ENCODE measurements at regions not wholly inside any gene's neighbourhood (a gene's known extent, or its start where the extent isn't known, plus 50 kb on each side); places are given as distances from the start of the nearest gene placed in this dataset.

DNA sequence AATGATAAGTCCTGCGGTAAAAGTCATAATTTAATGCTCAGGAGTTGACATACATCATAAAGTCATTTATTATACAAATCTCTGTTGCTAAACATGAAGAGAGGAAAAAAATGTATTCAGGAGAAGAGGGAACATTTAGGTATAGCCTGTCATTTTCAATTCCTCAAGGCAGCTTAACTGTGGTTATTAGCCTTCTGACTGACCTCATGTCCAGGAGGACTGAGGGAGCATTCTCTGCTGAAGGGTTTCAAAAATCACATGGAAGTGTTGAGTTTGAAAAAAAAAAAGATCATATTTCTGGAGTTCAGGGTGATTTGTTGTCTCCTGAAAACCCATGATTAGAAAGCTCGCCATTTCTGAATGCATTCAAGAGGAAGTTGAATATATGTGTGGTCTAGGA is 1371.1 kb upstream of the LRRTM1 start:
- TF ChIP-seq POLR2AphosphoS5 (IDR thresholded peaks at IDR 0.05; ENCODE audit: borderline replicate concordance, low read depth, low read length) = no peak
- no peak for TF ChIP-seq FOXP2 (optimal IDR thresholded peaks at IDR 0.05; ENCODE audit: control extremely low read depth, extremely low read length, insufficient read depth)
- TF ChIP-seq EZH2 (IDR thresholded peaks at IDR 0.05) = no peak
- H3K4me3 ChIP-seq = no peak overlapping the region
- no peak for DNase-seq (ENCODE audit: low read depth, low spot score)
- H3K27ac ChIP-seq = no peak overlapping the region
- no peaks in the 10 kb centered on the region for H3K36me3 ChIP-seq (ENCODE audit: insufficient read depth, low read length)
- H3K9ac ChIP-seq (ENCODE audit: insufficient read length) = no peak overlapping the region
- no peaks in the 10 kb centered on the region for H3K9me3 ChIP-seq (ENCODE audit: low read depth, low read length)

DNA sequence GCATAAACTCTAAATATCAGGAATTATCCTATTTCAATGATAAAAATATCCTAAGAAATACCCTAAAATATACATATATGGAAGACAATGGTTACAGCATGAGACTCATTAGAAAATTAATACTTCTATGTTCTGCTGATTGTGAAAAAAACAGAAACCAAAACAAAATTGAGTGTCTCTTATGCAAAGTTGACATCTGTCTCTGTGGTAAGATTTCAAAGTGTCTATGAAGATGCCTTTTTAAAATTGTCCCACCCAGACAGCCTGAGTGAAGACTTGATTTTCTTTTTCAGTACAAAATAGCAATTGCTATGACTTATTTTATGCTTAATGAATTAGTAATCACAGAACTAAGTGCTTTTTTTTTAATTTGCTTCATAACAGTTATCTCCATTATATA is 1368.4 kb upstream of the LRRTM1 start:
- Histone ChIP-seq H3K36me3 (ENCODE audit: insufficient read depth, low read length) (no peaks in the 10 kb centered on the region), H3K9me3 (ENCODE audit: low read depth, low read length) (no peaks in the 10 kb centered on the region), H3K4me3 (no peak overlapping the region), H3K9ac (ENCODE audit: insufficient read length) (no peak overlapping the region), H3K27ac (no peak overlapping the region)
- TF ChIP-seq EZH2 (IDR thresholded peaks at IDR 0.05) = no peak
- no peak for DNase-seq (ENCODE audit: low read depth, low spot score)

DNA sequence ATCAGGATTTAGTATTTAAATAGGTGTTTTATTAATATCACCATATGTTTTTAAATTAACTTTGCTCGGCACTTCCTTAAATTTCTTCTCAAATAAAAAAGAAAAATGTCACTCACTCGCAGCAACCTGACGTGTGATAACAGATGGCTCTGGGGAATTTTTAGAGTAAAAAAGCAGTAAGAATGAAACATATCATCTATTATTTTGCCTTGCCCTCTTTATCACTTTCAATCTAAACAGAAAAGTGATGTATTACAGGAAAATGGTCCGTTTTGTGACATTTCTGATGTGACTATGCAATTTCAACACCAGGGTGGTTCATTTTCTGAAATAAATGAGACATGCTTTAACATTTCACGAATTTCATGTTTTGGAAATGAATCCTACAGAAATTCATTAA is 1368.0 kb upstream of the LRRTM1 start:
- DNase-seq (ENCODE audit: low read depth, low spot score) = no peak
- Histone ChIP-seq H3K27ac (no peak overlapping the region), H3K9me3 (ENCODE audit: low read depth, low read length) (no peaks in the 10 kb centered on the region), H3K9ac (ENCODE audit: insufficient read length) (no peak overlapping the region), H3K36me3 (ENCODE audit: insufficient read depth, low read length) (no peaks in the 10 kb centered on the region), H3K4me3 (no peak overlapping the region)
- TF ChIP-seq EZH2 (IDR thresholded peaks at IDR 0.05) (no peak), FOXP2 (optimal IDR thresholded peaks at IDR 0.05; ENCODE audit: control extremely low read depth, extremely low read length, insufficient read depth) (no peak), POLR2AphosphoS5 (IDR thresholded peaks at IDR 0.05; ENCODE audit: borderline replicate concordance, low read depth, low read length) (no peak)

DNA sequence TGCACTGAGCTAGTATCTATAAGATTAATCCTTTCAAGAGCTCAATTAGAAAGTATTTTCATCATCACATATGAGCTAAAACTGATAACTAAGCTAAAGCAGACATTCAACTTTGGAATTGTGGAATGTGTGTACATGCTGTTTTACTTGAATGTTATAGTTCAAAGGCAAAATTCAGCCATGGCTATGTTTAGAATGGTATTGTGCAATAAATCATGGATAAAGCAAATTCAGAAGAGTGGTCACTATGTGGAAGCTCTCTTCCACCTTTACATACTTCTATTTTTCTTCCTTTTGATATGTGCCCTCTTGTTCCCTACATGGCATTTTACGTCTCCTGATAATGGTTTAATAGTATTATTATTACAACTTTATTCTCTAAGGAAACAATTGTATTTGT is 1366.3 kb upstream of the LRRTM1 start:
- H3K4me3 ChIP-seq = no peak overlapping the region
- H3K9me3 ChIP-seq (ENCODE audit: low read depth, low read length) = no peaks in the 10 kb centered on the region
- TF ChIP-seq EZH2 (IDR thresholded peaks at IDR 0.05) = no peak
- TF ChIP-seq POLR2AphosphoS5 (IDR thresholded peaks at IDR 0.05; ENCODE audit: borderline replicate concordance, low read depth, low read length) = no peak
- no peak for TF ChIP-seq FOXP2 (optimal IDR thresholded peaks at IDR 0.05; ENCODE audit: control extremely low read depth, extremely low read length, insufficient read depth)
- DNase-seq (ENCODE audit: low read depth, low spot score) = no peak
- H3K9ac ChIP-seq (ENCODE audit: insufficient read length) = no peak overlapping the region
- no peak overlapping the region for H3K27ac ChIP-seq
- no peaks in the 10 kb centered on the region for H3K36me3 ChIP-seq (ENCODE audit: insufficient read depth, low read length)

DNA sequence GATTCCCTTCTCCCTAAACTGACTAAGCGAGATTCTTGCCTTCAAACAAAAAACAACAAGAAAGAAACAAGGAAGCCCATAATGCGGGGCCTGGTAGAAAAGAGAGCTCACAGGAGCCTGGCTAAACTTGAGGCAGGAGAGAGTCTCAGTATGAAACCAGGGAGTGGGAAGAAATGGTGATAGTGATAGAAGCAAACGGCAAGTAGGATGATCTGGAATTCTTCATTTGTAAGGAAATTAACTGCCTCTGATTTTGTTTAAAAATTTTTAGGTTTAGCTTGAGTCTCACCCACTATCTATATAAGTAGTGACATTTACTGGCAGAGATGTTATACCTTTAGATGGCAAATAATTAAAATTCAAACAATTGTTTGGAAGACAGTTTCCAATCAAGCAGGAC is 1356.5 kb upstream of the LRRTM1 start:
- no peaks in the 10 kb centered on the region for H3K9me3 ChIP-seq (ENCODE audit: low read depth, low read length)
- no peak overlapping the region for H3K9ac ChIP-seq (ENCODE audit: insufficient read length)
- no peak for TF ChIP-seq POLR2AphosphoS5 (IDR thresholded peaks at IDR 0.05; ENCODE audit: borderline replicate concordance, low read depth, low read length)
- TF ChIP-seq FOXP2 (optimal IDR thresholded peaks at IDR 0.05; ENCODE audit: control extremely low read depth, extremely low read length, insufficient read depth) = no peak
- TF ChIP-seq EZH2 (IDR thresholded peaks at IDR 0.05) = no peak
- no peaks in the 10 kb centered on the region for H3K36me3 ChIP-seq (ENCODE audit: insufficient read depth, low read length)
- H3K27ac ChIP-seq = no peak overlapping the region
- no peak for DNase-seq (ENCODE audit: low read depth, low spot score)
- H3K4me3 ChIP-seq = no peak overlapping the region

DNA sequence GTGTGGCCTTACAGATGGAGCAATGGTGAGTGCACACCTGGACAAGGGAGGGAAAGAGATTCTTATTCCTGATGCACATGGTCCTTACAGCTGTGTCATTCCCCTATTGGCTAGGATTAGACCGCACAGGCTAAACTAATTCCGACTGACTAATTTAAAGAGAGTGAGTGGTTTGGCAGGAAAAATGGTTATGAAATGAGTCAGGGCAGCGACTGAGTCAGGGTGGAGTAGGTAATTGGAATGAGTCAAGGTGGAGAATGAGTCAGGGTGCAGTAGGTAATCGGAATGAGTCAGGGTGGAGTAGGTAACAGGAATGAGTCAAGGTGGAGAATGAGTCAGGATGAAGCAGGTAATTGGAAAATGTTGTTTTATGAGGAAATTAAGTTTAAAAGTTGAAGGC is 1353.7 kb upstream of the LRRTM1 start:
- no peak overlapping the region for H3K9ac ChIP-seq (ENCODE audit: insufficient read length)
- no peak for DNase-seq (ENCODE audit: low read depth, low spot score)
- H3K9me3 ChIP-seq (ENCODE audit: low read depth, low read length) = no peaks in the 10 kb centered on the region
- H3K4me3 ChIP-seq = no peak overlapping the region
- no peak overlapping the region for H3K27ac ChIP-seq
- H3K36me3 ChIP-seq (ENCODE audit: insufficient read depth, low read length) = no peaks in the 10 kb centered on the region
- TF ChIP-seq FOXP2 (optimal IDR thresholded peaks at IDR 0.05; ENCODE audit: control extremely low read depth, extremely low read length, insufficient read depth) = no peak
- TF ChIP-seq POLR2AphosphoS5 (IDR thresholded peaks at IDR 0.05; ENCODE audit: borderline replicate concordance, low read depth, low read length) = no peak
- no peak for TF ChIP-seq EZH2 (IDR thresholded peaks at IDR 0.05)

DNA sequence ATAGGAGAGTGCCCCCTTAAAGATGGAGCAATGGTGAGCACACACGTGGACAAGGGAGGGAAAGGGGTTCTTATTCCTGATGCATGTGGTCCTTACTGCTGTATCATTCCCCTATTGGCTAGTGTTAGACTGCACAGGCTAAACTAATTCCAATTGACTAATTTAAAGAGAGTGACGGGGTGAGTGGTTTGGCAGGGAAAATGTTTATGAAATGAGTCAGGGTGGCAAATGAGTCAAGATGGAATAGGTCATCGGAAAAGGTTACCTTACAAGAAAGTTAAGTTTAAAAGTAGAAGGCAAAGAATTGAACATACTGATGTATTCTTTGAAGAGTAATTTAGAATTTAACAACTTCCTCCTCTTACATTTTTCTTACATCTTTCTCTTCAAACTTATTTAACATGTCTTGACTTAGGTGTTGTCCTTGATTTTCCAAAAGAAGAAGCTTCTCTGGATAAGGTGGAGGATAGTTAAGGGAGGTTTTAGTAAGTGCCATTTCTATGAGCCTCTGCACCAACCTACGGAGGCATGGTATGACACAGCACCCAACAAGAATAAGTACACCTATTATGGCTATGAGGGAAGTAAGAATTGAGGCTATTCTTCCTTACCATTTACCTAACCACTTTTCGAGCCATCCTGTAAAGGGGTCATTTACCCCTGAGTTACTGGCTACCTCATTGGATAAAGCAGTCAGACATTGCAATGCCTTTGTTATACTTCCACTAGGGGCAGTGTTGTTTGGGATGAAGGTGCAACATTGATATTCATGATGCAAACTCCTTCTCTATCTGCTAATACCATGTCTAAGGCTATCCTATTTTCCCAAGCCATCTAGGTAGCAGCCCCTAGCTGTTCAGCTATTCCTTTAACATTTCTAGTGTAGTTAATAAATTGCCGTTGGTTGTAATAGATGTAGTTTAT is 1345.8 kb upstream of the LRRTM1 start:
- H3K27ac ChIP-seq = no peak overlapping the region
- no peaks in the 10 kb centered on the region for H3K9me3 ChIP-seq (ENCODE audit: low read depth, low read length)
- DNase-seq (ENCODE audit: low read depth, low spot score) = no peak
- no peaks in the 10 kb centered on the region for H3K36me3 ChIP-seq (ENCODE audit: insufficient read depth, low read length)
- no peak for TF ChIP-seq EZH2 (IDR thresholded peaks at IDR 0.05)
- TF ChIP-seq POLR2AphosphoS5 (IDR thresholded peaks at IDR 0.05; ENCODE audit: borderline replicate concordance, low read depth, low read length) = no peak
- no peak for TF ChIP-seq FOXP2 (optimal IDR thresholded peaks at IDR 0.05; ENCODE audit: control extremely low read depth, extremely low read length, insufficient read depth)
- no peak overlapping the region for H3K4me3 ChIP-seq
- H3K9ac ChIP-seq (ENCODE audit: insufficient read length) = no peak overlapping the region

DNA sequence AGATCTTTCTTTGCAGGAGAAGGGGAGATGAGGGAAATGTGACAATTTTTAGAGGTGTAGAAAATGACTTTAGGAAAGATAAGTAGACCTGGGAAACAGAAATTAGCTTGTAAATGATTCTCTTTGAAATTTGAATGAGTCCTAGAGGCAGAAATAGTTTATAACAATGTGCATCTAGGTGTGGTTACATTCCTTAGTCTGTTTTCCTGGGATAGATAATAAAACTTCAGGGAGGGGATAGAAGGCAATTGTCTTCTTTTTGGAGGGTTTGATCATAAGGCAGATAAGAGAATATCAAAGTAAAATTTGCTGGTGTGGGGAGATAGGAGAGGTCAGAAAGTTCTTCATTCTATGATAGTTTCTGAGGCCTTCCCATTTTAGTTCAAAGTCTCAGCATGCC is 1344.3 kb upstream of the LRRTM1 start:
- H3K4me3 ChIP-seq = no peak overlapping the region
- no peak for TF ChIP-seq POLR2AphosphoS5 (IDR thresholded peaks at IDR 0.05; ENCODE audit: borderline replicate concordance, low read depth, low read length)
- TF ChIP-seq FOXP2 (optimal IDR thresholded peaks at IDR 0.05; ENCODE audit: control extremely low read depth, extremely low read length, insufficient read depth) = no peak
- TF ChIP-seq EZH2 (IDR thresholded peaks at IDR 0.05) = no peak
- no peaks in the 10 kb centered on the region for H3K36me3 ChIP-seq (ENCODE audit: insufficient read depth, low read length)
- H3K27ac ChIP-seq = no peak overlapping the region
- no peak for DNase-seq (ENCODE audit: low read depth, low spot score)
- H3K9me3 ChIP-seq (ENCODE audit: low read depth, low read length) = no peaks in the 10 kb centered on the region
- no peak overlapping the region for H3K9ac ChIP-seq (ENCODE audit: insufficient read length)

DNA sequence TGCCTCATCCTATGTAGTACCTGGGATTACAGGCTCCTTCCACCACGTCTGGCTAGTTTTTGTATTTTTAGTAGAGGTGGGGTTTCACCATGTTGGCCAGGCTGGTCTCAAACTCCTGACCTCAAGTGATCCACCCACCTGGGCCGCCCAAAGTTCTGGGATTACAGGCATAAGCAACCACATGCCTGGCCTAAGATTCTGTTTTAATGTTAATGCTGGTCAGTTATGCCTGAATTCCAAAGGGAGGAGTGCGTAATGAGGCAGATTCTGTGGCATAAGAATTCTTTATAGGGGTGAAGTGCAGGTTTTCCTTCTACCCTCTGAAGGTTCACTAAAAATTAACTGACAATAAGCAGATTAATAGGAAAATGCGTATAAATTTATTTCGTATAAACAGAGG is 1343.8 kb upstream of the LRRTM1 start:
- Histone ChIP-seq H3K9me3 (ENCODE audit: low read depth, low read length) (no peaks in the 10 kb centered on the region), H3K4me3 (no peak overlapping the region), H3K27ac (no peak overlapping the region), H3K36me3 (ENCODE audit: insufficient read depth, low read length) (no peaks in the 10 kb centered on the region), H3K9ac (ENCODE audit: insufficient read length) (no peak overlapping the region)
- DNase-seq (ENCODE audit: low read depth, low spot score) = no peak
- no peak for TF ChIP-seq FOXP2 (optimal IDR thresholded peaks at IDR 0.05; ENCODE audit: control extremely low read depth, extremely low read length, insufficient read depth)
- no peak for TF ChIP-seq EZH2 (IDR thresholded peaks at IDR 0.05)
- no peak for TF ChIP-seq POLR2AphosphoS5 (IDR thresholded peaks at IDR 0.05; ENCODE audit: borderline replicate concordance, low read depth, low read length)

All from SK-N-MC (cell line).